ENCODE measurements at regions not wholly inside any gene's neighbourhood (a gene's known extent, or its start where the extent isn't known, plus 50 kb on each side); places are given as distances from the start of the nearest gene placed in this dataset.

GRCh38 chr4:38318737-38319455 lies 345.1 kb upstream of the KLF3 start (continued):
- TF ChIP-seq EP300 (IDR thresholded peaks at IDR 0.05; ENCODE audit: borderline replicate concordance in 1 of 2, low read depth in 2 of 2, low read length in 2 of 2) (peak in 1 of 2 experiments; percentile 51; a peak in 1 of 3 replicates), EGR1 (IDR thresholded peaks at IDR 0.05; ENCODE audit: borderline replicate concordance, low read depth, low read length) (0 out of 2 replicates have a peak, but pooled peaks have one; percentile 6)
